Esophagus muscularis mucosa (tissue), 4 donors: ENCODE measurements at regions not wholly inside any gene's neighbourhood (a gene's known extent, or its start where the extent isn't known, plus 50 kb on each side); places are given as distances from the start of the nearest gene placed in this dataset.

Source experiments
- DNase-seq: peaks from one replicate; pipeline ENCODE4 v3.0.0-alpha.2; 2017; ENCODE audit errors: extremely low spot score
- H3K27ac ChIP-seq, 4 donors: fragments of 200-600 bp; sonication (generic); replicated peaks in 1 of 4; 1 replicate in 3 of 4; 2 replicates in 1 of 4; pipeline ENCODE4 v1.5.1; 2016 to 2019; ENCODE audit warnings: mild to moderate bottlenecking in 1 of 4
- H3K27me3 ChIP-seq, 4 donors: fragments of 200-600 bp; sonication (generic); one replicate each; pipeline versions ENCODE4 v1.5.1 to v1.6.0; 2016 to 2019
- H3K36me3 ChIP-seq, 4 donors: fragments of 200-600 bp; sonication (generic); one replicate each; pipeline ENCODE4 v1.5.1; 2016 to 2019
- H3K4me1 ChIP-seq, 4 donors: fragments of 200-600 bp; sonication (generic); one replicate each; pipeline ENCODE4 v1.5.1; 2016 to 2019
- H3K4me3 ChIP-seq, 4 donors: fragments of 200-600 bp; sonication (generic); 1 replicate in 2 of 4; 2 replicates in 2 of 4; pipeline ENCODE4 v1.5.1; 2016 to 2019; ENCODE audit warnings: mild to moderate bottlenecking in 4 of 4, moderate library complexity in 1 of 4
- H3K9me3 ChIP-seq, 4 donors: fragments of 200-600 bp; sonication (generic); 1 replicate in 3 of 4; 2 replicates in 1 of 4; pipeline ENCODE4 v1.5.1; 2016 to 2019
- CTCF ChIP-seq, 3 experiments: fragments of 200-600 bp in 2 of 3; fragments of 450-650 bp in 1 of 3; sonication (generic) in 2 of 3; IDR thresholded peaks; one replicate each; pipeline ENCODE4 v1.5.1; 2017 to 2019; ENCODE audit warnings: antibody characterized with exemption in 3 of 3, mild to moderate bottlenecking in 2 of 3, moderate library complexity in 1 of 3
- EP300 ChIP-seq: sonication (generic); formaldehyde crosslinking; IDR thresholded peaks from one replicate; pipeline ENCODE4 v1.6.1; 2017; ENCODE audit warnings: antibody characterized with exemption
- POLR2A ChIP-seq: fragments of 450-650 bp; IDR thresholded peaks from one replicate; pipeline ENCODE4 v1.6.1; 2017; ENCODE audit warnings: antibody characterized with exemption, moderate library complexity, mild to moderate bottlenecking, low read depth
- POLR2AphosphoS5 ChIP-seq, 2 donors: sonication (generic); formaldehyde crosslinking; IDR thresholded peaks; one replicate each; pipeline ENCODE4 v1.6.1; 2017; ENCODE audit warnings: antibody characterized with exemption in 2 of 2
- WGBS: methylation state at CpG from one replicate; pipeline ENCODE4 v1.1.5; 2018; 5-methylcytosine and 5-hydroxymethylcytosine counted together
- intact Hi-C: fragments of 100-400 bp; cut with DNase I; formaldehyde crosslinking; loops from one replicate; pipeline ENCODE4 v1.15.1; 2023

GRCh38 chr4:24265989-24266388, 318.4 kb downstream of the DHX15 start:
- TF ChIP-seq POLR2AphosphoS5 (IDR thresholded peaks at IDR 0.05) (no peak), EP300 (no peak), CTCF (IDR thresholded peaks at IDR 0.05) (no peak), POLR2A (no peak)

GRCh38 chr4:24262616-24263015, 321.7 kb downstream of the DHX15 start:
- Histone ChIP-seq H3K36me3 (no peaks in the 10 kb centered on the region), H3K4me3 (peak overlapping the region in 1 of 4 donors; percentile 5), H3K4me1 (peaks cover 0 to 19% (median 0%) of the 10 kb centered on the region in 4 donors), H3K27ac (no peak overlapping the region), H3K9me3 (no peaks in the 10 kb centered on the region), H3K27me3 (no peaks in the 10 kb centered on the region)
- intact Hi-C loops = no loop called here
- TF ChIP-seq EP300 (no peak), POLR2AphosphoS5 (IDR thresholded peaks at IDR 0.05) (no peak), POLR2A (no peak), CTCF (IDR thresholded peaks at IDR 0.05) (no peak)
- no peak for DNase-seq
- 82% methylated on average over 4 of the region's 4 CpGs for WGBS

More at GRCh38 chr4:24265989-24266388, 318.4 kb downstream of the DHX15 start:
- H3K4me1 ChIP-seq = peaks cover 0 to 17% (median 0%) of the 10 kb centered on the region in 4 donors
- intact Hi-C loops = no loop called here
- DNase-seq = no peak
- H3K27ac ChIP-seq = no peak overlapping the region
- 94% methylated on average over 7 of the region's 7 CpGs for WGBS
- H3K27me3 ChIP-seq = no peaks in the 10 kb centered on the region
- no peak overlapping the region for H3K4me3 ChIP-seq
- H3K36me3 ChIP-seq = no peaks in the 10 kb centered on the region
- H3K9me3 ChIP-seq = no peaks in the 10 kb centered on the region

- H3K27ac ChIP-seq = no peak overlapping the region
- H3K4me1 ChIP-seq = peaks cover 0 to 19% (median 0%) of the 10 kb centered on the region in 4 donors
- H3K4me3 ChIP-seq = peak overlapping the region in 1 of 4 donors; percentile 5
- H3K9me3 ChIP-seq = no peaks in the 10 kb centered on the region
- WGBS = 45% methylated on average over 6 of the region's 6 CpGs
- no peaks in the 10 kb centered on the region for H3K27me3 ChIP-seq
- TF ChIP-seq POLR2AphosphoS5 (IDR thresholded peaks at IDR 0.05) = no peak
- no peak for TF ChIP-seq POLR2A
- no peak for TF ChIP-seq CTCF (IDR thresholded peaks at IDR 0.05)
- TF ChIP-seq EP300 = no peak
- intact Hi-C loops = no loop called here
- no peak for DNase-seq
- no peaks in the 10 kb centered on the region for H3K36me3 ChIP-seq
Measured at GRCh38 chr4:24262084-24262483, 322.3 kb downstream of the DHX15 start.

GRCh38 chr4:24260923-24261564, 323.3 kb downstream of the DHX15 start:
- 90% methylated on average over 5 of the region's 5 CpGs for WGBS
- TF ChIP-seq POLR2A (no peak), EP300 (no peak), POLR2AphosphoS5 (IDR thresholded peaks at IDR 0.05) (no peak)
- Histone ChIP-seq H3K36me3 (no peaks in the 10 kb centered on the region), H3K27ac (no peak overlapping the region), H3K4me1 (peaks cover 0 to 19% (median 0%) of the 10 kb centered on the region in 4 donors), H3K9me3 (no peaks in the 10 kb centered on the region), H3K27me3 (no peaks in the 10 kb centered on the region), H3K4me3 (no peak overlapping the region)
- intact Hi-C loops = no loop called here
- DNase-seq = no peak

- Histone ChIP-seq H3K4me1 (peaks cover 0 to 19% (median 0%) of the 10 kb centered on the region in 4 donors), H3K9me3 (no peaks in the 10 kb centered on the region), H3K4me3 (no peak overlapping the region), H3K27me3 (no peaks in the 10 kb centered on the region), H3K36me3 (no peaks in the 10 kb centered on the region), H3K27ac (no peak overlapping the region)
- no peak for DNase-seq
- WGBS = 76% methylated on average over 8 of the region's 8 CpGs
- TF ChIP-seq POLR2A (no peak), POLR2AphosphoS5 (IDR thresholded peaks at IDR 0.05) (no peak), EP300 (no peak), CTCF (IDR thresholded peaks at IDR 0.05) (no peak)
- intact Hi-C loops = no loop called here
Measured at GRCh38 chr4:24260133-24260715, 324.1 kb downstream of the DHX15 start.
